Neural cell (in vitro differentiated cells): ENCODE measurements at regions not wholly inside any gene's neighbourhood (a gene's known extent, or its start where the extent isn't known, plus 50 kb on each side); places are given as distances from the start of the nearest gene placed in this dataset.

Experiments used
- CTCF ChIP-seq: fragments of 450-650 bp; IDR thresholded peaks from 2 replicates; pipeline ENCODE4 v1.5.1; 2014; ENCODE audit warnings: antibody characterized with exemption, mild to moderate bottlenecking, moderate library complexity; ENCODE audit not compliant: poor library complexity, severe bottlenecking
- EP300 ChIP-seq: fragments of 450-650 bp; conservative IDR thresholded peaks from 2 replicates; pipeline ENCODE4 v1.6.1; 2014; ENCODE audit warnings: antibody characterized with exemption, mild to moderate bottlenecking, moderate library complexity; ENCODE audit not compliant: poor library complexity, severe bottlenecking
- MXI1 ChIP-seq: fragments of 450-650 bp; conservative IDR thresholded peaks from 2 replicates; pipeline ENCODE4 v1.6.1; 2014; ENCODE audit warnings: antibody characterized with exemption, mild to moderate bottlenecking; ENCODE audit not compliant: poor library complexity, severe bottlenecking
- POLR2AphosphoS5 ChIP-seq: IDR thresholded peaks from 2 replicates; pipeline ENCODE4 v1.6.1; 2012
- RAD21 ChIP-seq: fragments of 450-650 bp; conservative IDR thresholded peaks from 2 replicates; pipeline ENCODE4 v1.6.1; 2014; ENCODE audit warnings: antibody characterized with exemption, mild to moderate bottlenecking, moderate library complexity
- SMC3 ChIP-seq: fragments of 450-650 bp; conservative IDR thresholded peaks from 2 replicates; pipeline ENCODE4 v1.6.1; 2014; ENCODE audit warnings: antibody characterized with exemption, mild to moderate bottlenecking, moderate library complexity; ENCODE audit not compliant: poor library complexity
- TAF1 ChIP-seq: IDR thresholded peaks from 2 replicates; pipeline ENCODE4 v1.6.1; 2012; ENCODE audit warnings: low read depth

GRCh38 chr18:65990944-65991708 is 240.3 kb downstream of the CDH7 start:
- no peak for TF ChIP-seq POLR2AphosphoS5
- no peak for TF ChIP-seq CTCF
- TF ChIP-seq SMC3 = no peak
- TF ChIP-seq EP300 = no peak
- no peak for TF ChIP-seq MXI1
- no peak for TF ChIP-seq RAD21
- no peak for TF ChIP-seq TAF1
